Activated T-cell treated with anti-CD3 and anti-CD28 coated beads, Interleukin-2, amount 50 U/mL, for 24 hours (primary cell): ENCODE measurements at regions not wholly inside any gene's neighbourhood (a gene's known extent, or its start where the extent isn't known, plus 50 kb on each side); places are given as distances from the start of the nearest gene placed in this dataset.
"Not testable (repeated sequence)": the region's sequence is repeated elsewhere in the genome, so short reads cannot be mapped to it uniquely, and the experiment has no call there.

Experiments
- DNase-seq: peaks from one replicate; pipeline ENCODE4 v3.0.0-alpha.2; 2020
- H3K27ac Mint-ChIP-seq: 2 replicates; pipeline ENCODE4 v1.8.0; 2020; ENCODE audit warnings: mild to moderate bottlenecking, mixed read lengths
- H3K27me3 Mint-ChIP-seq: 2 replicates; pipeline ENCODE4 v1.8.0; 2020; ENCODE audit warnings: mixed read lengths
- H3K36me3 Mint-ChIP-seq: 2 replicates; pipeline ENCODE4 v1.8.0; 2020; ENCODE audit warnings: low read depth, mixed read lengths
- H3K4me1 Mint-ChIP-seq: 2 replicates; pipeline ENCODE4 v1.8.0; 2020; ENCODE audit warnings: low read depth, mixed read lengths
- H3K4me3 Mint-ChIP-seq: 2 replicates; pipeline ENCODE4 v1.8.0; 2020; ENCODE audit warnings: mild to moderate bottlenecking, moderate library complexity, mixed read lengths
- H3K9me3 Mint-ChIP-seq: 2 replicates; pipeline ENCODE4 v1.8.0; 2020; ENCODE audit warnings: mixed read lengths

- H3K27ac Mint-ChIP-seq = no peak overlapping the region
- no peak overlapping the region for H3K4me3 Mint-ChIP-seq
- H3K4me1 Mint-ChIP-seq = no peaks in the 10 kb centered on the region
- DNase-seq = no peak
- H3K36me3 Mint-ChIP-seq = no peaks in the 10 kb centered on the region
- no peaks in the 10 kb centered on the region for H3K9me3 Mint-ChIP-seq
- peaks cover 23% of the 10 kb centered on the region for H3K27me3 Mint-ChIP-seq
Observed at GRCh38 chr15:79769069-79769481, 127.7 kb downstream of the MTHFS start.

GRCh38 chr15:79769933-79770759 is 126.7 kb downstream of the MTHFS start:
- H3K4me3 Mint-ChIP-seq = no peak overlapping the region
- H3K36me3 Mint-ChIP-seq = no peaks in the 10 kb centered on the region
- H3K27me3 Mint-ChIP-seq = peaks cover 14% of the 10 kb centered on the region
- H3K9me3 Mint-ChIP-seq = no peaks in the 10 kb centered on the region
- no peak for DNase-seq
- no peak overlapping the region for H3K27ac Mint-ChIP-seq
- H3K4me1 Mint-ChIP-seq = no peaks in the 10 kb centered on the region

- no peaks in the 10 kb centered on the region for H3K9me3 Mint-ChIP-seq
- H3K4me3 Mint-ChIP-seq = no peak overlapping the region
- no peaks in the 10 kb centered on the region for H3K27me3 Mint-ChIP-seq
Observed at GRCh38 chr15:79773128-79773527, 123.7 kb downstream of the MTHFS start.

GRCh38 chr15:79775821-79776220 is 121.0 kb downstream of the MTHFS start:
- no peaks in the 10 kb centered on the region for H3K36me3 Mint-ChIP-seq
- no peak for DNase-seq
- peaks cover 6% of the 10 kb centered on the region for H3K4me1 Mint-ChIP-seq
- H3K27me3 Mint-ChIP-seq = no peaks in the 10 kb centered on the region
- H3K4me3 Mint-ChIP-seq = no peak overlapping the region
- H3K27ac Mint-ChIP-seq = no peak overlapping the region
- no peaks in the 10 kb centered on the region for H3K9me3 Mint-ChIP-seq

More at GRCh38 chr15:79773128-79773527, 123.7 kb downstream of the MTHFS start:
- H3K4me1 Mint-ChIP-seq = no peaks in the 10 kb centered on the region
- H3K36me3 Mint-ChIP-seq = no peaks in the 10 kb centered on the region
- no peak for DNase-seq
- H3K27ac Mint-ChIP-seq = no peak overlapping the region

GRCh38 chr15:79777916-79778315 is 118.9 kb downstream of the MTHFS start:
- DNase-seq = no peak
- peaks cover 6% of the 10 kb centered on the region for H3K4me1 Mint-ChIP-seq
- H3K27me3 Mint-ChIP-seq = peaks cover 8% of the 10 kb centered on the region
- H3K36me3 Mint-ChIP-seq = no peaks in the 10 kb centered on the region
- H3K27ac Mint-ChIP-seq = no peak overlapping the region
- H3K9me3 Mint-ChIP-seq = peaks cover 16% of the 10 kb centered on the region
- H3K4me3 Mint-ChIP-seq = no peak overlapping the region

GRCh38 chr15:79778378-79778990 is 118.3 kb downstream of the MTHFS start:
- Mint-ChIP-seq H3K4me1 (peaks cover 6% of the 10 kb centered on the region), H3K27me3 (peaks cover 12% of the 10 kb centered on the region), H3K4me3 (no peak overlapping the region), H3K9me3 (peaks cover 19% of the 10 kb centered on the region), H3K36me3 (no peaks in the 10 kb centered on the region), H3K27ac (no peak overlapping the region)
- DNase-seq = no peak

- no peak overlapping the region for H3K4me3 Mint-ChIP-seq
- DNase-seq = no peak
- peaks cover 6% of the 10 kb centered on the region for H3K4me1 Mint-ChIP-seq
- H3K27me3 Mint-ChIP-seq = peaks cover 18% of the 10 kb centered on the region
- no peaks in the 10 kb centered on the region for H3K36me3 Mint-ChIP-seq
- no peak overlapping the region for H3K27ac Mint-ChIP-seq
- H3K9me3 Mint-ChIP-seq = peaks cover 24% of the 10 kb centered on the region
Observed at GRCh38 chr15:79779746-79780145, 117.1 kb downstream of the MTHFS start.

- Mint-ChIP-seq H3K9me3 (peaks cover 24% of the 10 kb centered on the region), H3K27me3 (peaks cover 18% of the 10 kb centered on the region)
- not testable (repeated sequence) for DNase-seq, H3K27ac Mint-ChIP-seq, H3K4me1 Mint-ChIP-seq, H3K4me3 Mint-ChIP-seq, H3K36me3 Mint-ChIP-seq
Observed at GRCh38 chr15:79782307-79782706, 114.5 kb downstream of the MTHFS start.
